OCI-LY7 (cell line): ENCODE measurements at regions not wholly inside any gene's neighbourhood (a gene's known extent, or its start where the extent isn't known, plus 50 kb on each side); places are given as distances from the start of the nearest gene placed in this dataset.
"Not testable (repeated sequence)": the region's sequence is repeated elsewhere in the genome, so short reads cannot be mapped to it uniquely, and the experiment has no call there.

Experiments
- BruUV-seq: library from RNA; stranded (reverse); fragments of 400-500 nt; replicated peaks from 2 replicates; lab custom pipeline; 2021; lab: Mats Ljungman, UMichigan
- CTCF ChIA-PET: fragments of 300-600 bp; sonication (Branson Sonifier 250); formaldehyde crosslinking; loops from one replicate; lab custom pipeline; 2022; ENCODE audit warnings: antibody characterized with exemption; ENCODE audit not compliant: unreplicated experiment; lab: Charles Lee
- POLR2A ChIA-PET: fragments of 300-600 bp; sonication (Branson Sonifier 250); formaldehyde crosslinking; loops from one replicate; lab custom pipeline; 2022; ENCODE audit warnings: antibody characterized with exemption; lab: Charles Lee
- DNase-seq: peaks from one replicate; pipeline ENCODE4 v3.0.0-alpha.2; 2015; ENCODE audit warnings: low spot score
- H2AFZ ChIP-seq: fragments of 200-600 bp; sonication (generic), shearing (Covaris generic); 2 replicates; pipeline ENCODE4 v1.6.1; 2014; ENCODE audit warnings: mild to moderate bottlenecking, antibody characterized with exemption, low read length, moderate library complexity
- H3K27ac ChIP-seq: fragments of 200-600 bp; sonication (generic); 2 replicates; pipeline ENCODE4 v1.5.1; 2014; ENCODE audit warnings: mixed run types, low read depth, mild to moderate bottlenecking, moderate library complexity, low read length, inconsistent platforms; ENCODE audit not compliant: poor library complexity, severe bottlenecking
- H3K36me3 ChIP-seq: fragments of 200-600 bp; sonication (generic); 2 replicates; pipeline ENCODE4 v1.6.1; 2014; ENCODE audit warnings: mild to moderate bottlenecking, antibody characterized with exemption, low read length, moderate library complexity, mixed read lengths; ENCODE audit not compliant: insufficient read depth
- H3K4me1 ChIP-seq: fragments of 200-600 bp; sonication (generic); 2 replicates; pipeline ENCODE4 v1.5.1; 2014; ENCODE audit warnings: mild to moderate bottlenecking, low read length; ENCODE audit not compliant: insufficient read depth, poor library complexity, severe bottlenecking
- H3K4me2 ChIP-seq: fragments of 200-600 bp; sonication (generic); 2 replicates; pipeline ENCODE4 v1.6.1; 2014; ENCODE audit warnings: mild to moderate bottlenecking, low read length
- H3K4me3 ChIP-seq: fragments of 200-600 bp; sonication (generic); 2 replicates; pipeline ENCODE4 v1.5.1; 2014; ENCODE audit warnings: mild to moderate bottlenecking, low read depth, low read length; ENCODE audit not compliant: poor library complexity, severe bottlenecking
- H3K79me2 ChIP-seq: fragments of 200-600 bp; sonication (generic); 2 replicates; pipeline ENCODE4 v1.6.1; 2016; ENCODE audit warnings: low read depth, mild to moderate bottlenecking, low read length, moderate library complexity, mixed read lengths; ENCODE audit not compliant: insufficient read depth
- H3K9me2 ChIP-seq: fragments of 200-600 bp; sonication (generic); 2 replicates; pipeline ENCODE4 v1.6.1; 2016; ENCODE audit warnings: mild to moderate bottlenecking, low read length, mixed read lengths; ENCODE audit not compliant: insufficient read depth
- H3K9me3 ChIP-seq: fragments of 200-600 bp; sonication (generic); 2 replicates; pipeline ENCODE4 v1.6.1; 2014; ENCODE audit warnings: mild to moderate bottlenecking, mixed run types, low read length, mixed read lengths
- H4K20me1 ChIP-seq: fragments of 200-600 bp; sonication (generic); 2 replicates; pipeline ENCODE4 v1.6.1; 2014; ENCODE audit warnings: mild to moderate bottlenecking, antibody characterized with exemption, low read length, moderate library complexity, mixed read lengths; ENCODE audit not compliant: insufficient read depth
- EZH2phosphoT487 ChIP-seq: fragments of 200-600 bp; sonication (generic); IDR thresholded peaks from 2 replicates; pipeline ENCODE4 v1.6.1; 2018; ENCODE audit warnings: low read depth, borderline replicate concordance, mild to moderate bottlenecking, mixed run types, antibody characterized with exemption, low read length, moderate library complexity, mixed read lengths
- intact Hi-C: fragments of 100-400 bp; cut with micrococcal nuclease; formaldehyde crosslinking; loops from one replicate; pipeline ENCODE4 v1.10.0; 2022; ENCODE audit not compliant: unreplicated experiment
- TF ChIP-seq, protein P1 (sequence below): fragments of 200-600 bp; sonication (generic); conservative IDR thresholded peaks from 2 replicates; pipeline ENCODE4 v1.5.1; 2014; ENCODE audit warnings: mild to moderate bottlenecking, antibody characterized with exemption, low read length, moderate library complexity, mixed read lengths

DNA sequence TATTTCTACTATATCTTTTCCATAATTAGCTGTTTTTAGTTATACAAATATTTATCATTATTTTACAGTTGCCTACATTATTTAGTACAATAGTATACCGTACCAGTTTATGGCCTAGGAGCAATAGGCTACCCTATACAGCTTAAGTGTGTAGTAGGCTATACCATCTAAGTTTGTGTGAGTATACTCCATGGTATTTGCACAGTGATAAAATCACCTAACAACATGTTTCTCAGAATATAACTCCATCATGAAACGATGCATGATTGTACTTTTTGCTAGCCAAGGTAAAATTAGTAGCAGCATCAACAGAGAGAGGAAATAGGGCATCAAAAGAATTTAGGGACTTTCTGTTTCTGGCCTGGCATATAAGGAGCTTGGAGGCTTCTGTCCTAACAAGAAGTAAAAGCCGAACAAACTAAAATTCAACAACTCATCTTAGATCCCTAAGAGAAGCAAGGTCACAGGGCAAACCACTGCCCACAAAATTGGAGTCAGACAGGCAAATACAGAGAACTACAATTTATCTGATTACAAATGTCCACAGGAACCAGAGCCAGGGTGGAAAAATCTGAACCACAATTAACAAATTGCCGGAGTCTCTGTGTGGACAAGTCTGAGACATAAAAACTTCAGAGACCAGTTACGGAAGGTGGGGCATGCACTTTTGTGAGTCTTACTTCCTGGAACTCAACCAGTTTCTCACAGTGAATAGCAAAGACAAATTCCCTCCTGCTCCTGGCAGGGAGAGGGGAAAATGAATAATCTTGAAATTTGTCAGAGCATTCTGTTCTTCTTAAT is 671.4 kb downstream of the RFPL4B start:
- H3K79me2 ChIP-seq, result no peaks in the 10 kb centered on the region
- H3K9me2 ChIP-seq, result no peaks in the 10 kb centered on the region
- no peaks in the 10 kb centered on the region for H4K20me1 ChIP-seq
- H3K9me3 ChIP-seq, result no peaks in the 10 kb centered on the region
- BruUV-seq, result no TSS peak
- H3K4me3 ChIP-seq, result no peak overlapping the region
- ChIA-PET CTCF (no interaction called here), POLR2A (no interaction called here)
- no peak for DNase-seq
- no peak overlapping the region for H3K27ac ChIP-seq
- H3K4me2 ChIP-seq, result no peak overlapping the region
- intact Hi-C loops, result loop anchor here (5.0 kb wide), 1 partner anchor 464 kb away; no protein-coding TSS in a partner anchor
- TF ChIP-seq, protein P1, sequence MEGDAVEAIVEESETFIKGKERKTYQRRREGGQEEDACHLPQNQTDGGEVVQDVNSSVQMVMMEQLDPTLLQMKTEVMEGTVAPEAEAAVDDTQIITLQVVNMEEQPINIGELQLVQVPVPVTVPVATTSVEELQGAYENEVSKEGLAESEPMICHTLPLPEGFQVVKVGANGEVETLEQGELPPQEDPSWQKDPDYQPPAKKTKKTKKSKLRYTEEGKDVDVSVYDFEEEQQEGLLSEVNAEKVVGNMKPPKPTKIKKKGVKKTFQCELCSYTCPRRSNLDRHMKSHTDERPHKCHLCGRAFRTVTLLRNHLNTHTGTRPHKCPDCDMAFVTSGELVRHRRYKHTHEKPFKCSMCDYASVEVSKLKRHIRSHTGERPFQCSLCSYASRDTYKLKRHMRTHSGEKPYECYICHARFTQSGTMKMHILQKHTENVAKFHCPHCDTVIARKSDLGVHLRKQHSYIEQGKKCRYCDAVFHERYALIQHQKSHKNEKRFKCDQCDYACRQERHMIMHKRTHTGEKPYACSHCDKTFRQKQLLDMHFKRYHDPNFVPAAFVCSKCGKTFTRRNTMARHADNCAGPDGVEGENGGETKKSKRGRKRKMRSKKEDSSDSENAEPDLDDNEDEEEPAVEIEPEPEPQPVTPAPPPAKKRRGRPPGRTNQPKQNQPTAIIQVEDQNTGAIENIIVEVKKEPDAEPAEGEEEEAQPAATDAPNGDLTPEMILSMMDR, result no peak
- TF ChIP-seq EZH2phosphoT487, result no peak
- H3K4me1 ChIP-seq, result no peaks in the 10 kb centered on the region
- no peaks in the 10 kb centered on the region for H3K36me3 ChIP-seq
- H2AFZ ChIP-seq, result no peak overlapping the region

DNA sequence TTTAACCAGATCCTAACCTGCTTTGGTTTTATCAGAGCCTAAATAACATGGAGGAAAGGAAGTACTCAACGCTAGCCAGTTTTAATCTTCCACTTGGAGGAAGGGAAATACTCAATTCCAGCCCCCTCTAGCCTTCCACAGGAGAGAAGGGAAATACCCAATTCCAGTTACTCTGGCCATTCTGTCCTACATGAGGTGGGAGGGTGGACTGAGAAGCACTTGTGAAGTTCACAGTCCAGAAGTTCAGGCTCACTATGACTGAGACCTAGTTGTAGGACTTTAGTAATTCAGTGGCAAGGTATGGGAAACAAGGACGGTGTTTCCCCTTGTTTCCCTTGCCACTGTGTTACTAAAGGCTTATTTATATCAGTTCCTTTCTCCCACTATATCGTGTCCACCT is 672.0 kb downstream of the RFPL4B start:
- H3K4me3 ChIP-seq, result no peak overlapping the region
- no peak for DNase-seq
- BruUV-seq, result no TSS peak
- H3K9me2 ChIP-seq, result no peaks in the 10 kb centered on the region
- POLR2A ChIA-PET, result no interaction called here
- intact Hi-C loops, result loop anchor here (5.0 kb wide), 1 partner anchor 463 kb away; no protein-coding TSS in a partner anchor
- no peak for TF ChIP-seq EZH2phosphoT487
- TF ChIP-seq, protein P1, result no peak
- H3K79me2 ChIP-seq, result no peaks in the 10 kb centered on the region
- no peak overlapping the region for H3K4me2 ChIP-seq
- H3K36me3 ChIP-seq, result no peaks in the 10 kb centered on the region
- H3K27ac ChIP-seq, result no peak overlapping the region
- H2AFZ ChIP-seq, result no peak overlapping the region
- CTCF ChIA-PET, result no interaction called here
- no peaks in the 10 kb centered on the region for H4K20me1 ChIP-seq
- no peaks in the 10 kb centered on the region for H3K4me1 ChIP-seq
- H3K9me3 ChIP-seq, result no peaks in the 10 kb centered on the region

DNA sequence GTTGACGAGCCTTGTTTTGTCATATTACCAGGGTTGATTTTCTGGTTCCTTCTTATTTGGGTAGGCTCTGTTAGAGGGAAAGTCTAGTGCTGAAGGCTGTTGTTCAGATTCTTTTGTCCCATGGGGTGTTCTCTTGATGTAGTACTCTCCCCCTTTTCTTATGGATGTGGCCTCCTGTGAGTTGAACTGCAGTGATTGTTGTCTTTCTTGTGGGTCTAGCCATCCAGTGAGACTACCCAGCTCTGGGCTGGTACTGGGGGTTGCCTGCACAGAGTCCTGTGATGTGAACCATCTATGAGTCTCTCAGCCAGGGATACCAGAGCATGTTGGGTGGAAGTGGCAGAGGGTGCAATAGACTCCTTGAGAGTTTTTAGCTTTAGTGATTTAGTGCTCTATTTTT is 680.6 kb downstream of the RFPL4B start:
- CTCF ChIA-PET, result no interaction called here
- H3K36me3 ChIP-seq, result no peaks in the 10 kb centered on the region
- BruUV-seq, result no TSS peak
- H3K9me3 ChIP-seq, result no peaks in the 10 kb centered on the region
- H3K27ac ChIP-seq, result no peak overlapping the region
- no peak overlapping the region for H2AFZ ChIP-seq
- no peak overlapping the region for H3K4me2 ChIP-seq
- POLR2A ChIA-PET, result no interaction called here
- no peaks in the 10 kb centered on the region for H3K9me2 ChIP-seq
- TF ChIP-seq EZH2phosphoT487, result no peak
- TF ChIP-seq, protein P1, result no peak
- no peak for DNase-seq
- H3K4me1 ChIP-seq, result no peaks in the 10 kb centered on the region
- intact Hi-C loops, result no loop called here
- no peak overlapping the region for H3K4me3 ChIP-seq
- no peaks in the 10 kb centered on the region for H3K79me2 ChIP-seq
- no peaks in the 10 kb centered on the region for H4K20me1 ChIP-seq

DNA sequence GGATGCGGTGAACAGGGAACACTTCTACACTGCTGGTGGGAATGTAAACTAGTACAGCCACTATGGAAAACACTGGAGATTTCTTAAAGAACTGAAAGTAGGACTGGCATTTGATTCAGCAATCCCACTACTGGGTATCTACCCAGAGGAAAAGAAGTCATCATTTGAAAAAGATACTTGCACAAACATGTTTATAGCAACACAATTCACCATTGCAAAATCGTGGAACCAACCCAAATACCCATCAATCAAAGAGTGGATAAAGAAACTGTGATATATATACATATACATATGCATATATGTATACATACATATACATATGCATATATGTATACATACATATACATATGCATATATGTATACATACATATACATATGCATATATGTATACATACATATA is 682.0 kb downstream of the RFPL4B start:
- DNase-seq, POLR2A ChIA-PET, H3K36me3 ChIP-seq, BruUV-seq, H3K9me2 ChIP-seq, intact Hi-C loops, H3K4me3 ChIP-seq, H4K20me1 ChIP-seq, CTCF ChIA-PET, H3K4me1 ChIP-seq, H3K4me2 ChIP-seq, H2AFZ ChIP-seq, H3K27ac ChIP-seq, H3K9me3 ChIP-seq, H3K79me2 ChIP-seq: not testable (repeated sequence)
